Fibroblast of lung (primary cell): ENCODE measurements at regions not wholly inside any gene's neighbourhood (a gene's known extent, or its start where the extent isn't known, plus 50 kb on each side); places are given as distances from the start of the nearest gene placed in this dataset.

Source experiments
- EZH2 ChIP-seq: IDR thresholded peaks from 2 replicates; pipeline ENCODE4 v1.5.1; 2012; ENCODE audit warnings: low read length, control low read depth, mild to moderate bottlenecking; ENCODE audit errors: missing control alignments
- TF ChIP-seq, protein P1 (sequence below), 2 donors: IDR thresholded peaks in 1 of 2; conservative IDR thresholded peaks in 1 of 2; 1 replicate in 1 of 2; 2 replicates in 1 of 2; pipeline ENCODE4 v1.5.1; 2011 to 2012; ENCODE audit warnings: low read length in 2 of 2, control low read depth in 1 of 2, inconsistent platforms in 1 of 2, low read depth in 1 of 2, mild to moderate bottlenecking in 1 of 2

DNA sequence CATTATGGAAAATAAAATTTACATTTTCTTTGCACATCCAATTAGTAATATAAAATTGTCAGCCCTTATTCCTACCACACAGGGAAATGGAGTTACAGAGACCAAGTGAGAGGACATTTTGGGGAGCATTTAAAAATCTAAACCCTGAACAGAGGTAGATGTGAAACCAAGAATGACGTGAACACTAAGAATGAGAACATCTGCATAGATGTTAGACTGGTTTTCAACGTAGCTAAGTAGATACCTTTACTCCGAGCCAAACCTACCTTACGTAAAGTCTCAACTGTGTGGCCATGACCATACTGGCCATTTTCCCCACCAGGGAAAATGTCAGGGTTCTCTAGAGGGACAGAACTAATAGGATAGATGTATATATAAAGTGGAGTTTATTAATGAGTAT lies 51.4 kb upstream of the THBS1 start:
- TF ChIP-seq EZH2: no peak
- TF ChIP-seq, protein P1, sequence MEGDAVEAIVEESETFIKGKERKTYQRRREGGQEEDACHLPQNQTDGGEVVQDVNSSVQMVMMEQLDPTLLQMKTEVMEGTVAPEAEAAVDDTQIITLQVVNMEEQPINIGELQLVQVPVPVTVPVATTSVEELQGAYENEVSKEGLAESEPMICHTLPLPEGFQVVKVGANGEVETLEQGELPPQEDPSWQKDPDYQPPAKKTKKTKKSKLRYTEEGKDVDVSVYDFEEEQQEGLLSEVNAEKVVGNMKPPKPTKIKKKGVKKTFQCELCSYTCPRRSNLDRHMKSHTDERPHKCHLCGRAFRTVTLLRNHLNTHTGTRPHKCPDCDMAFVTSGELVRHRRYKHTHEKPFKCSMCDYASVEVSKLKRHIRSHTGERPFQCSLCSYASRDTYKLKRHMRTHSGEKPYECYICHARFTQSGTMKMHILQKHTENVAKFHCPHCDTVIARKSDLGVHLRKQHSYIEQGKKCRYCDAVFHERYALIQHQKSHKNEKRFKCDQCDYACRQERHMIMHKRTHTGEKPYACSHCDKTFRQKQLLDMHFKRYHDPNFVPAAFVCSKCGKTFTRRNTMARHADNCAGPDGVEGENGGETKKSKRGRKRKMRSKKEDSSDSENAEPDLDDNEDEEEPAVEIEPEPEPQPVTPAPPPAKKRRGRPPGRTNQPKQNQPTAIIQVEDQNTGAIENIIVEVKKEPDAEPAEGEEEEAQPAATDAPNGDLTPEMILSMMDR (conservative IDR thresholded peaks at IDR 0.05 in 1 of 2, IDR thresholded peaks at IDR 0.05 in 1 of 2; ENCODE audit: low read depth in 1 of 2, low read length in 2 of 2): no peak
